PFSK-1 (cell line): ENCODE measurements at regions not wholly inside any gene's neighbourhood (a gene's known extent, or its start where the extent isn't known, plus 50 kb on each side); places are given as distances from the start of the nearest gene placed in this dataset.

ENCODE experiments used
- POLR2AphosphoS5 ChIP-seq: IDR thresholded peaks from 2 replicates; pipeline ENCODE4 v1.6.1; 2012; ENCODE audit warnings: low read depth, mild to moderate bottlenecking, control low read depth, low read length, moderate library complexity
- SIN3A ChIP-seq: IDR thresholded peaks from 2 replicates; pipeline ENCODE4 v1.6.1; 2012; ENCODE audit warnings: mild to moderate bottlenecking, low read length, moderate library complexity, borderline replicate concordance; ENCODE audit not compliant: insufficient read depth
- TAF1 ChIP-seq: IDR thresholded peaks from 2 replicates; pipeline ENCODE4 v1.6.1; 2012; ENCODE audit warnings: low read length, control low read depth, borderline replicate concordance; ENCODE audit not compliant: insufficient read depth

DNA sequence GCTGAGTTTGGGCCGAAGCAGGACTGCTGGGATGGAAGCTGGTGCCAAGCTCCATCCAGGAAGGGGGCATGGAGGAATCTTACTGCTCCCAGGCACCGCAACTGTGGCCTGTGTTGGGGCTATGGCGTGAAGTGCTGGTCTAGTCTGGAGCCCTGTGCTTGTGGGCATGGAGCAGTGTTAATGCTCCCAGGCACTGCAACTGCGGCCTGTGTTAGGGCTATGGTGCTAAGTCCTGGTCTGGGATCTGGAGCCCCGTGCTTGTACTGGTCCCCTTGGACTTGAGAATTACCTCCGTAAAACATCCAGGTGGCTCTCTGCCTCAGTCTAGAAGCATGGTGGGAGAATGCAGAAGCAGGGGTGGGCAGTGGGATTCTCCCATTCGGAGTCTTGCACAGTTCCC, 1379.4 kb upstream of the ACVR2A start:
- TF ChIP-seq POLR2AphosphoS5 (no peak), SIN3A (no peak), TAF1 (no peak)
